ENCODE measurements at regions not wholly inside any gene's neighbourhood (a gene's known extent, or its start where the extent isn't known, plus 50 kb on each side); places are given as distances from the start of the nearest gene placed in this dataset.

DNA sequence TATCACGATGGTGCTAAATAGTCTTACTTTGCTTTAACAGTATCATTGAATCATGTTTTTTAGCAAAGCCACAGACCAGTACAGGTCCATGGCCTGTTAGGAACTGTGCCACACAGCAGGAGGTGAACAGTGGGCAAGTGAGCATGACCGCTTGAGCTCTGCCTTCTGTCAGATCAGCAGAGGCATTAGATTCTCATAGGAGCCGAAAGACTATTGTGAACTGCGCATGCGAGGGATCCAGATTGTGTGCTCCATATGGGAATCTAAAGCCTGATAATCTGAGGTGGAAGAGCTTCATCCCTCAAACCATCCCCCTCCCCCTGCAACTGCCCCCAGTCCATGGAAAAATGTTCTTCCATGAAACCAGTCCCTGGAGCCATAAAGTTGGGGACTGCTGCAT is 102.3 kb upstream of the OSR1 start:
- DNase-seq (ENCODE audit: low spot score) (no peak), ATAC-seq (ENCODE audit: low read depth) (no peak)
- Histone ChIP-seq H3K27me3 (ENCODE audit: insufficient read depth, poor library complexity, severe bottlenecking) (no peaks in the 10 kb centered on the region), H3K4me3 (ENCODE audit: severe bottlenecking) (no peak overlapping the region), H3K9me3 (ENCODE audit: severe bottlenecking) (no peaks in the 10 kb centered on the region), H3K4me1 (ENCODE audit: insufficient read depth, poor library complexity, severe bottlenecking) (no peaks in the 10 kb centered on the region), H3K27ac (ENCODE audit: poor library complexity, severe bottlenecking) (no peak overlapping the region), H3K36me3 (ENCODE audit: low read depth) (no peaks in the 10 kb centered on the region)
- TF ChIP-seq, protein P1, sequence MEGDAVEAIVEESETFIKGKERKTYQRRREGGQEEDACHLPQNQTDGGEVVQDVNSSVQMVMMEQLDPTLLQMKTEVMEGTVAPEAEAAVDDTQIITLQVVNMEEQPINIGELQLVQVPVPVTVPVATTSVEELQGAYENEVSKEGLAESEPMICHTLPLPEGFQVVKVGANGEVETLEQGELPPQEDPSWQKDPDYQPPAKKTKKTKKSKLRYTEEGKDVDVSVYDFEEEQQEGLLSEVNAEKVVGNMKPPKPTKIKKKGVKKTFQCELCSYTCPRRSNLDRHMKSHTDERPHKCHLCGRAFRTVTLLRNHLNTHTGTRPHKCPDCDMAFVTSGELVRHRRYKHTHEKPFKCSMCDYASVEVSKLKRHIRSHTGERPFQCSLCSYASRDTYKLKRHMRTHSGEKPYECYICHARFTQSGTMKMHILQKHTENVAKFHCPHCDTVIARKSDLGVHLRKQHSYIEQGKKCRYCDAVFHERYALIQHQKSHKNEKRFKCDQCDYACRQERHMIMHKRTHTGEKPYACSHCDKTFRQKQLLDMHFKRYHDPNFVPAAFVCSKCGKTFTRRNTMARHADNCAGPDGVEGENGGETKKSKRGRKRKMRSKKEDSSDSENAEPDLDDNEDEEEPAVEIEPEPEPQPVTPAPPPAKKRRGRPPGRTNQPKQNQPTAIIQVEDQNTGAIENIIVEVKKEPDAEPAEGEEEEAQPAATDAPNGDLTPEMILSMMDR (IDR thresholded peaks at IDR 0.05; ENCODE audit: poor library complexity, severe bottlenecking), result no peak

DNA sequence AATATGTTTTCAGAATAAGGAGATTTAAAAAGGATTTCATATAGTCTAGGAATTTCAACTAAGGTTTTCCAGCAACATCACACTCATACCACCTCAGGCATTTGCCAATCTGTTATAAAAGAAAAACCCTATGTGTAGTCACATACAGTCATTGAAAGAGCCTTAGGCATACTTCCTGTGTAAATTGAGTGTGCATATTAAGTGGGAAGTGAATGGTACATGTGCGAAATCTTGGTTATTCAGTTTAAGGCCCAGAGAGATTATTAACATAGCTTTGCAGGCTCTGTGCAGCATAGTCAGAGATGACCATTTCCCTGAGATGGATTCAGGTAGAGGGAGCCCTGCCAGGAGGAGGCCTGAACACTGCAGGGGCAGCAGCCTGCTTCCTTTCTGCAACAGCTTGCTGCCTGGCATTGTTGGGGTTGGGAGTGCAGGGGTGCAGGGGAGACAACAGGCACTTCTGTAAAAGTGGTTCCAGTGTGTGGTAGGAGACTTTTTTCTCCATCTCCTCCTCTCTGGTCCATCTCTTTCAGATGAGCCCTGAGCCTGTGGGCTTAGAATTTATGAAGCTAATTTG is 100.1 kb upstream of the OSR1 start:
- TF ChIP-seq, protein P1 (IDR thresholded peaks at IDR 0.05; ENCODE audit: poor library complexity, severe bottlenecking), result no peak
- ATAC-seq (ENCODE audit: low read depth), result no peak
- H3K27ac ChIP-seq (ENCODE audit: poor library complexity, severe bottlenecking), result no peak overlapping the region

DNA sequence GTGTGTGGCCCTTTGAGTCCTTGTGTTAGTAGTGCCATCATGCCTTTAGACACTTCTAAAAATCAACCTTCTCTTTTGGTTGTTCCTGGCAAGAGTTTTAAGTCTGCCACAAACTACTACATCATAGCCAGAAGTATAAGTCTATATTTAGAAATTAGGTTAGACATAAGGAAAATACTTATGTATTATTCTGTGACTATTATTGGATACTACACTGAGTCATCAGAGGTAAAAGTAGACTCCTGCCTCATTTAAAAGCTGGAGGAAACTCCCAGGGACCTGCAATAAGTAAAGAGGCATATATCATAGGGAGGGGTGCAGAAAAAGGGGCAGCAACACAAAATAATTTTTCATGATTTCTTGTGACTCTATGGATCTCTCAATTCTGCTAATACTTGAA is 99.4 kb upstream of the OSR1 start:
- H3K9me3 ChIP-seq (ENCODE audit: severe bottlenecking), result peaks cover 6% of the 10 kb centered on the region
- TF ChIP-seq, protein P1 (IDR thresholded peaks at IDR 0.05; ENCODE audit: poor library complexity, severe bottlenecking), result no peak
- H3K4me3 ChIP-seq (ENCODE audit: severe bottlenecking), result no peak overlapping the region
- no peaks in the 10 kb centered on the region for H3K36me3 ChIP-seq (ENCODE audit: low read depth)
- no peaks in the 10 kb centered on the region for H3K4me1 ChIP-seq (ENCODE audit: insufficient read depth, poor library complexity, severe bottlenecking)
- ATAC-seq (ENCODE audit: low read depth) (no peak), DNase-seq (ENCODE audit: low spot score) (no peak)
- H3K27ac ChIP-seq (ENCODE audit: poor library complexity, severe bottlenecking), result no peak overlapping the region
- H3K27me3 ChIP-seq (ENCODE audit: insufficient read depth, poor library complexity, severe bottlenecking), result no peaks in the 10 kb centered on the region

More for the DNA sequence above, 100.1 kb upstream of the OSR1 start:
- Histone ChIP-seq H3K36me3 (ENCODE audit: low read depth) (no peaks in the 10 kb centered on the region), H3K9me3 (ENCODE audit: severe bottlenecking) (peaks cover 6% of the 10 kb centered on the region), H3K4me1 (ENCODE audit: insufficient read depth, poor library complexity, severe bottlenecking) (no peaks in the 10 kb centered on the region), H3K27me3 (ENCODE audit: insufficient read depth, poor library complexity, severe bottlenecking) (no peaks in the 10 kb centered on the region), H3K4me3 (ENCODE audit: severe bottlenecking) (no peak overlapping the region)
- no peak for DNase-seq (ENCODE audit: low spot score)

DNA sequence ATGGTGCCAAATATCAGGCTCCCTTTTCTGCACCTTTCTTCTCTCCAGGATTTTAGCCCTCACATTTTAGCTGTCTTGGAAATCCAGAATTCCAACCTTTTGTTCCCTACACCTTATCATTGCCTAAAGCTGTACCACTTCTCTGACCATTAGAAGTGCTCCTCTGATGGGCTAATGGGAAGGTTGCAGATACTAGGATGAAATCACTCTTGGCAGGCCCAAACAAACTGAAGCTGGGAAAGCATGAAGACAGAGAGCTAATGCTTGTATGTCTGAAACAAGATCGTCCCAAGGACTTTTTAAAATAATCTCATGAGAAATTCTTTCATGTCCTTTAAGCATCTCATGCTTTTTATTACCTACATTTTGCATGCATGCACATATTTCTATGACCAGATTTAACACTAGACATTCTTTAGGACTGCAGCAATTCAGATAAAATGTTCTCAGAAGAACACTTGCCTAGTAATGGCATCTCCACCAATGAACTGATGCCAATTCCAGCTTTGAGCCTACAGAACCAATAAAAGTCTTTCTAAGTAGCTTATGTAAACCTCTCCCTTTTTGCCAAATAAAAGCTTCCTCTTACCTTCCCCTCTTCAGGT is 98.4 kb upstream of the OSR1 start:
- no peak for DNase-seq (ENCODE audit: low spot score)
- H3K9me3 ChIP-seq (ENCODE audit: severe bottlenecking), result peaks cover 6% of the 10 kb centered on the region
- ATAC-seq (ENCODE audit: low read depth), result no peak
- no peaks in the 10 kb centered on the region for H3K36me3 ChIP-seq (ENCODE audit: low read depth)
- TF ChIP-seq, protein P1 (IDR thresholded peaks at IDR 0.05; ENCODE audit: poor library complexity, severe bottlenecking), result no peak
- no peaks in the 10 kb centered on the region for H3K4me1 ChIP-seq (ENCODE audit: insufficient read depth, poor library complexity, severe bottlenecking)
- H3K27me3 ChIP-seq (ENCODE audit: insufficient read depth, poor library complexity, severe bottlenecking), result no peaks in the 10 kb centered on the region
- H3K27ac ChIP-seq (ENCODE audit: poor library complexity, severe bottlenecking), result no peak overlapping the region
- no peak overlapping the region for H3K4me3 ChIP-seq (ENCODE audit: severe bottlenecking)

DNA sequence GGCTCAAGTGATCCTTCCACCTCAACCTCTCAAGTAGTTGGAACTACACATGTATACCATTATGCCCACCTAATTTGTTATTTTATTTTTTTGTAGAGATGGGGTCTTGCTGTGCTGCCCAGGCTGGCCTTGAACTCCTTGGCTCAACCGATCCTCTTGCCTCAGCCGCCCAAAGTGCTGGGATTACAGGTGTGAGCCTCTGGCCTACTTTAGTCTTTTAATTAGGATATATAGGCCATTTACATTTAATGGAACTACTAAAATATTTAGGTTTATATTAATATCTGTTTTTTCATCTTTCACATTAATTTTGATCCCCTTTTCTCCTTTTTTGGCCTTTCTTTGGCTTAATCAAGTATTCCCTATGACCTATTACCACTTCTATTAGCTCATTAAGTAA is 95.7 kb upstream of the OSR1 start:
- no peak overlapping the region for H3K4me3 ChIP-seq (ENCODE audit: severe bottlenecking)
- H3K36me3 ChIP-seq (ENCODE audit: low read depth), result no peaks in the 10 kb centered on the region
- no peak for ATAC-seq (ENCODE audit: low read depth)
- no peaks in the 10 kb centered on the region for H3K4me1 ChIP-seq (ENCODE audit: insufficient read depth, poor library complexity, severe bottlenecking)
- H3K9me3 ChIP-seq (ENCODE audit: severe bottlenecking), result peaks cover 6% of the 10 kb centered on the region
- H3K27ac ChIP-seq (ENCODE audit: poor library complexity, severe bottlenecking), result no peak overlapping the region
- no peaks in the 10 kb centered on the region for H3K27me3 ChIP-seq (ENCODE audit: insufficient read depth, poor library complexity, severe bottlenecking)
- no peak for DNase-seq (ENCODE audit: low spot score)
- TF ChIP-seq, protein P1 (IDR thresholded peaks at IDR 0.05; ENCODE audit: poor library complexity, severe bottlenecking), result no peak

All from RWPE2 (cell line).